DOHH2 (cell line): ENCODE measurements at regions not wholly inside any gene's neighbourhood (a gene's known extent, or its start where the extent isn't known, plus 50 kb on each side); places are given as distances from the start of the nearest gene placed in this dataset.

Experiments used
- EZH2phosphoT487 ChIP-seq: fragments of 200-600 bp; sonication (generic); IDR thresholded peaks from 2 replicates; pipeline ENCODE4 v1.6.1; 2017; ENCODE audit warnings: borderline replicate concordance, mild to moderate bottlenecking, antibody characterized with exemption, low read length, moderate library complexity, mixed read lengths
- TF ChIP-seq, protein P1 (sequence below): fragments of 200-600 bp; sonication (generic); IDR thresholded peaks from one replicate; pipeline ENCODE4 v1.5.1; 2014; ENCODE audit warnings: antibody characterized with exemption, mild to moderate bottlenecking, low read depth, low read length; ENCODE audit not compliant: poor library complexity, severe bottlenecking

DNA sequence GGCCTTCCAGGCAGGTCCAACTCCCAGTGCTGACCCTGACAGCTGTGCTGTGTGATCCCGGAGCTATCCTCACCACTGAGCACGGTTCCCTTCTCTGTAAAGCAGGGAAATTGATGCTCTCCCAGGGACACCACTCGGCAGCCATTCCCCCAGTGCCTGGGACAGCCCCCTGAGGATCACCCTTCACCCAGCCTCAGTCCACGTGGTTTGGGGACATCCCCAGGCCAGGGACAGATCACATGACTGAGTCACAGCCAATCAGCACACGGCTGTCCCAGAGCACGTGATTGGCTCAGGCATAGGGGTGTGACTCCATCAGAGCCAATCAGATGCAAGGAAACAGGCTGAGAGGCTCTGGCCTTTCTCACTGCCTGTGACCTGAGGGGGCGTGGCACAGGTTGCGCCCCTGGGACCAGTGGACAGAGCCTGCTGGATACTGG lies 68.8 kb upstream of the SFSWAP start:
- TF ChIP-seq EZH2phosphoT487 = no peak
- TF ChIP-seq, protein P1, sequence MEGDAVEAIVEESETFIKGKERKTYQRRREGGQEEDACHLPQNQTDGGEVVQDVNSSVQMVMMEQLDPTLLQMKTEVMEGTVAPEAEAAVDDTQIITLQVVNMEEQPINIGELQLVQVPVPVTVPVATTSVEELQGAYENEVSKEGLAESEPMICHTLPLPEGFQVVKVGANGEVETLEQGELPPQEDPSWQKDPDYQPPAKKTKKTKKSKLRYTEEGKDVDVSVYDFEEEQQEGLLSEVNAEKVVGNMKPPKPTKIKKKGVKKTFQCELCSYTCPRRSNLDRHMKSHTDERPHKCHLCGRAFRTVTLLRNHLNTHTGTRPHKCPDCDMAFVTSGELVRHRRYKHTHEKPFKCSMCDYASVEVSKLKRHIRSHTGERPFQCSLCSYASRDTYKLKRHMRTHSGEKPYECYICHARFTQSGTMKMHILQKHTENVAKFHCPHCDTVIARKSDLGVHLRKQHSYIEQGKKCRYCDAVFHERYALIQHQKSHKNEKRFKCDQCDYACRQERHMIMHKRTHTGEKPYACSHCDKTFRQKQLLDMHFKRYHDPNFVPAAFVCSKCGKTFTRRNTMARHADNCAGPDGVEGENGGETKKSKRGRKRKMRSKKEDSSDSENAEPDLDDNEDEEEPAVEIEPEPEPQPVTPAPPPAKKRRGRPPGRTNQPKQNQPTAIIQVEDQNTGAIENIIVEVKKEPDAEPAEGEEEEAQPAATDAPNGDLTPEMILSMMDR = no peak
